Fibroblast of pulmonary artery (primary cell): ENCODE measurements at regions not wholly inside any gene's neighbourhood (a gene's known extent, or its start where the extent isn't known, plus 50 kb on each side); places are given as distances from the start of the nearest gene placed in this dataset.
"Not testable (repeated sequence)": the region's sequence is repeated elsewhere in the genome, so short reads cannot be mapped to it uniquely, and the experiment has no call there.

Experiments
- DNase-seq: peaks from one replicate; pipeline ENCODE4 v3.0.0-alpha.2; 2010; ENCODE audit warnings: low read depth
- H3K4me3 ChIP-seq: replicated peaks from 2 replicates; pipeline ENCODE4 v1.5.1; 2011; ENCODE audit warnings: low read depth, mild to moderate bottlenecking, control low read depth, low read length, moderate library complexity
- TF ChIP-seq, protein P1 (sequence below): IDR thresholded peaks from 2 replicates; pipeline ENCODE4 v1.5.1; 2011; ENCODE audit warnings: mild to moderate bottlenecking, control low read depth, low read length, inconsistent platforms; ENCODE audit errors: missing control alignments

DNA sequence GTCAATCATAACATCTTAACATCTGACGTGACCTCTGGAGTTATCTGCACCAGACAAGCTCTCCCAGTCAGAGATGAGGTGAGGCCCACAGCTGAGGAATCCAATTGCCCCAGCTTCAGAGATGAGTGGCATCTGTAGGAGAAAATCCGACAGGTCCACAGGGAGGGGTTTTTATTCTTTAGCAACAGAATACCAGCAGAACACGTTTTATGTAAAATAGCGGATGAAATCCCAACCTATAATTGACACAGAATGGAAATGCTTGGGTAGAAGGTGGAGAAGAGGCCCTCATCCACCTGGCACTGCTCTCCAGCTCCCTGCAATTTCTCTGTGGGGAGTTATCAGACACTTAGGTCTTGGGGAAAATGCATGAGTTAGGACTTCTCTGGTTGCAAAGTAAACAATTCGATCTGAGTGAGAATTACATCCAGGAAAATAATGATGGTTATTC, 144.2 kb upstream of the NRP1 start:
- TF ChIP-seq, protein P1, sequence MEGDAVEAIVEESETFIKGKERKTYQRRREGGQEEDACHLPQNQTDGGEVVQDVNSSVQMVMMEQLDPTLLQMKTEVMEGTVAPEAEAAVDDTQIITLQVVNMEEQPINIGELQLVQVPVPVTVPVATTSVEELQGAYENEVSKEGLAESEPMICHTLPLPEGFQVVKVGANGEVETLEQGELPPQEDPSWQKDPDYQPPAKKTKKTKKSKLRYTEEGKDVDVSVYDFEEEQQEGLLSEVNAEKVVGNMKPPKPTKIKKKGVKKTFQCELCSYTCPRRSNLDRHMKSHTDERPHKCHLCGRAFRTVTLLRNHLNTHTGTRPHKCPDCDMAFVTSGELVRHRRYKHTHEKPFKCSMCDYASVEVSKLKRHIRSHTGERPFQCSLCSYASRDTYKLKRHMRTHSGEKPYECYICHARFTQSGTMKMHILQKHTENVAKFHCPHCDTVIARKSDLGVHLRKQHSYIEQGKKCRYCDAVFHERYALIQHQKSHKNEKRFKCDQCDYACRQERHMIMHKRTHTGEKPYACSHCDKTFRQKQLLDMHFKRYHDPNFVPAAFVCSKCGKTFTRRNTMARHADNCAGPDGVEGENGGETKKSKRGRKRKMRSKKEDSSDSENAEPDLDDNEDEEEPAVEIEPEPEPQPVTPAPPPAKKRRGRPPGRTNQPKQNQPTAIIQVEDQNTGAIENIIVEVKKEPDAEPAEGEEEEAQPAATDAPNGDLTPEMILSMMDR, result no peak
- DNase-seq, result no peak
- no peak overlapping the region for H3K4me3 ChIP-seq

GRCh38 chr10:33478089-33478674, 143.7 kb upstream of the NRP1 start:
- no peak overlapping the region for H3K4me3 ChIP-seq
- no peak for DNase-seq
- TF ChIP-seq, protein P1, result no peak

DNA sequence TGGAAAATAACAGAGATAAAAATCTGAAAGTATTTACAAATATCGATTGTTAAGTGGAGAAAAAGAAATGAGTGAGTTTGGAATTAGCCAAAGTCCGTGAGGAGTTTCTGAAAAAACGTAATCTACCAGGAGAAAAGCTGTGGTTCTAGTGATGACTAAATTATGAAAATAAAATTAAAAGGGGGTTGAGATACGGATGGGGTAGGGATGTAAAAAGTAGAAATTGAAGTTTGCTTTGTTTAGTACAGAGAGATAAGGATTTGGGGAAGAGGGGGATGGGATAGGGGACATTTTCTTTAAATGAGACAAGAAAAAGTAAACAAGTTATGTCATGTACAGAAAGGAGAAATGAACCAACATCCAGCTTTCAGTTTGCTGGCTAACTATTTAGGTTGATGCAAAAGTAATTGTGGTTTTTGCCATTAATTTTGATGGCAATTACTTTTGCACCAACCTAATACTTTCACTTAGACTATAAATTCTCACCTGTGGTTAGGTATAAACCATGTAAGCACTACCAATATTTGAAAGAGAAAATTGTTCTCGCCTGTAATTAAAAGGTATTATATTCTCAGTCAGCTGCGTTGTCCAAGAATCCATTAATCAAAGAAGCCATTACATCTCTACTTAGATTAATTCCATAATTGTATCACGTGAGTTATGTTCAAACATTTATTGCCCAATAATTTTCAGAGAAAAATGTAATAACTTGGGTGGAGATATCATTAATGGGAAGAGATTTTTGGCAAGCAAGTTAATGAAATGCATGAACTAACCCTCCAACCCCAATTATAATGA, 143.0 kb upstream of the NRP1 start:
- TF ChIP-seq, protein P1, result no peak
- H3K4me3 ChIP-seq, result no peak overlapping the region
- DNase-seq, result no peak

DNA sequence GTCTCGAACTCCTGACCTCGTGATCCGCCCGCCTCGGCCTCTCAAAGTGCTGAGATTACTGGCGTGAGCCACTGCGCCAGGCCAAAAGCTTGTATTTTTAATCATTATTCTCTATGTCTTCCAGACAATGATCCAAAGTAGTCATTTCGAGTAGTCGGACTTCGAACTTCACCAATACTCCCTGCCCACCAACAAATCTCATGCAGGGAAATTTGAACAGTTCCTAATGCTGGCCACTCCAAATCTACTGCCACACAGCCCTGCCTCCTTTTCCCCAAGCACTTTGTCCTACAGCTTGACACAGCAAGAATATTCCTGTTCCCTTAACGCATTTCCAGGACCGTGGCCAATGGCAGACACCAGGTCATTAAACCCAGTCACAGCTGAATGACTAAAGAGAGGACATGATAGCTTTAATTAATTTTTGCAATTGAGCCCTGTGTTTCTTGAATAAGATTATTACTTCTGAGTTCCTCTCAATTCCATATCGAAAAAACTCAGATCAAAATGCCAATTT, 142.3 kb upstream of the NRP1 start:
- TF ChIP-seq, protein P1, result no peak
- H3K4me3 ChIP-seq, result no peak overlapping the region
- DNase-seq, result no peak

- no peak for DNase-seq
- no peak overlapping the region for H3K4me3 ChIP-seq
- TF ChIP-seq, protein P1, result no peak
Measured at GRCh38 chr10:33473688-33474087, 139.2 kb upstream of the NRP1 start.

GRCh38 chr10:33468006-33468405, 133.5 kb upstream of the NRP1 start:
- DNase-seq, H3K4me3 ChIP-seq: not testable (repeated sequence)

- DNase-seq, result no peak
- H3K4me3 ChIP-seq, result no peak overlapping the region
- TF ChIP-seq, protein P1, result no peak
Measured at GRCh38 chr10:33465747-33466146, 131.3 kb upstream of the NRP1 start.
